HepG2 (cell line): ENCODE measurements at regions not wholly inside any gene's neighbourhood (a gene's known extent, or its start where the extent isn't known, plus 50 kb on each side); places are given as distances from the start of the nearest gene placed in this dataset.

ENCODE experiments used
- CBX5 ChIP-seq: sonication (generic); formaldehyde crosslinking; IDR thresholded peaks from 2 replicates; pipeline ENCODE4 v1.4.0; 2020; ENCODE audit warnings: missing genetic modification reagents, borderline replicate concordance
- GTF3A ChIP-seq: sonication (generic); formaldehyde crosslinking; conservative IDR thresholded peaks from 2 replicates; pipeline ENCODE4 v1.4.0; 2020; ENCODE audit warnings: mild to moderate bottlenecking, missing genetic modification reagents
- HBP1 ChIP-seq: IDR thresholded peaks from 2 replicates; pipeline ENCODE4 v1.6.1; 2016; ENCODE audit warnings: low read depth, control low read depth
- HDAC6 ChIP-seq: fragments of 200-600 bp; sonication (generic); IDR thresholded peaks from 2 replicates; pipeline ENCODE4 v1.7.0; 2017; ENCODE audit warnings: mild to moderate bottlenecking, antibody characterized with exemption, low read length, low read depth
- JUND ChIP-seq: sonication (generic); formaldehyde crosslinking; IDR thresholded peaks from 2 replicates; pipeline ENCODE4 v1.8.0; 2022; ENCODE audit warnings: mild to moderate bottlenecking, missing genetic modification reagents
- KLF6 ChIP-seq: IDR thresholded peaks from 2 replicates; pipeline ENCODE4 v1.8.0; 2016; ENCODE audit warnings: missing biosample characterization, missing genetic modification reagents
- KLF9 ChIP-seq: IDR thresholded peaks from 2 replicates; pipeline ENCODE4 v1.6.1; 2016; ENCODE audit warnings: low read depth
- MED1 ChIP-seq: sonication (generic); formaldehyde crosslinking; IDR thresholded peaks from 2 replicates; pipeline ENCODE4 v1.4.0; 2020; ENCODE audit warnings: missing genetic modification reagents
- PLRG1 ChIP-seq: fragments of 450-650 bp; conservative IDR thresholded peaks from 2 replicates; pipeline ENCODE4 v1.6.1; 2016
- PRDM4 ChIP-seq: sonication (generic); formaldehyde crosslinking; IDR thresholded peaks from 2 replicates; pipeline ENCODE4 v1.9.0; 2021; ENCODE audit warnings: missing genetic modification reagents, borderline replicate concordance
- SP1 ChIP-seq, 2 experiments: fragments of 450-650 bp in 1 of 2; sonication (generic) in 1 of 2; formaldehyde crosslinking in 1 of 2; IDR thresholded peaks; 2 replicates each; pipeline versions ENCODE4 v1.4.0 to v1.6.1; 2016 to 2020; ENCODE audit warnings: missing genetic modification reagents in 1 of 2
- SYNCRIP ChIP-seq: fragments of 200-400 bp; formaldehyde crosslinking; IDR thresholded peaks from 2 replicates; pipeline ENCODE4 v1.6.1; 2018; ENCODE audit warnings: mild to moderate bottlenecking, low read depth, low read length; ENCODE audit not compliant: insufficient read depth
- TMF1 ChIP-seq: sonication (generic); formaldehyde crosslinking; IDR thresholded peaks from 2 replicates; pipeline ENCODE4 v1.8.1; 2022; ENCODE audit warnings: low read depth, missing genetic modification reagents
- TOPORS ChIP-seq: sonication (generic); formaldehyde crosslinking; IDR thresholded peaks from 2 replicates; pipeline ENCODE4 v1.8.0; 2023; ENCODE audit warnings: mild to moderate bottlenecking, missing genetic modification reagents
- U2AF2 ChIP-seq: fragments of 200-400 bp; formaldehyde crosslinking; IDR thresholded peaks from 2 replicates; pipeline ENCODE4 v1.6.1; 2017; ENCODE audit warnings: low read depth, mild to moderate bottlenecking, low read length
- ZFP37 ChIP-seq: sonication (generic); formaldehyde crosslinking; IDR thresholded peaks from 2 replicates; pipeline ENCODE4 v1.4.0; 2020; ENCODE audit warnings: missing genetic modification reagents, borderline replicate concordance
- ZNF7 ChIP-seq: IDR thresholded peaks from 2 replicates; pipeline ENCODE4 v1.6.1; 2016; ENCODE audit warnings: missing biosample characterization, missing genetic modification reagents
- ZNF749 ChIP-seq: sonication (generic); formaldehyde crosslinking; IDR thresholded peaks from 2 replicates; pipeline ENCODE4 v1.8.0; 2022; ENCODE audit warnings: mild to moderate bottlenecking, missing genetic modification reagents, moderate library complexity, borderline replicate concordance
- ZSCAN20 ChIP-seq: sonication (generic); formaldehyde crosslinking; IDR thresholded peaks from 2 replicates; pipeline ENCODE4 v1.4.0; 2020; ENCODE audit warnings: missing genetic modification reagents, mild to moderate bottlenecking, borderline replicate concordance
- TF ChIP-seq, protein P1 (sequence below): sonication (generic); formaldehyde crosslinking; IDR thresholded peaks from 2 replicates; pipeline ENCODE4 v1.9.0; 2021; ENCODE audit warnings: missing genetic modification reagents, mild to moderate bottlenecking, borderline replicate concordance
- TF ChIP-seq, protein P2 (sequence below): sonication (generic); formaldehyde crosslinking; IDR thresholded peaks from 2 replicates; pipeline ENCODE4 v1.5.1; 2020; ENCODE audit warnings: mild to moderate bottlenecking, missing genetic modification reagents, moderate library complexity

DNA sequence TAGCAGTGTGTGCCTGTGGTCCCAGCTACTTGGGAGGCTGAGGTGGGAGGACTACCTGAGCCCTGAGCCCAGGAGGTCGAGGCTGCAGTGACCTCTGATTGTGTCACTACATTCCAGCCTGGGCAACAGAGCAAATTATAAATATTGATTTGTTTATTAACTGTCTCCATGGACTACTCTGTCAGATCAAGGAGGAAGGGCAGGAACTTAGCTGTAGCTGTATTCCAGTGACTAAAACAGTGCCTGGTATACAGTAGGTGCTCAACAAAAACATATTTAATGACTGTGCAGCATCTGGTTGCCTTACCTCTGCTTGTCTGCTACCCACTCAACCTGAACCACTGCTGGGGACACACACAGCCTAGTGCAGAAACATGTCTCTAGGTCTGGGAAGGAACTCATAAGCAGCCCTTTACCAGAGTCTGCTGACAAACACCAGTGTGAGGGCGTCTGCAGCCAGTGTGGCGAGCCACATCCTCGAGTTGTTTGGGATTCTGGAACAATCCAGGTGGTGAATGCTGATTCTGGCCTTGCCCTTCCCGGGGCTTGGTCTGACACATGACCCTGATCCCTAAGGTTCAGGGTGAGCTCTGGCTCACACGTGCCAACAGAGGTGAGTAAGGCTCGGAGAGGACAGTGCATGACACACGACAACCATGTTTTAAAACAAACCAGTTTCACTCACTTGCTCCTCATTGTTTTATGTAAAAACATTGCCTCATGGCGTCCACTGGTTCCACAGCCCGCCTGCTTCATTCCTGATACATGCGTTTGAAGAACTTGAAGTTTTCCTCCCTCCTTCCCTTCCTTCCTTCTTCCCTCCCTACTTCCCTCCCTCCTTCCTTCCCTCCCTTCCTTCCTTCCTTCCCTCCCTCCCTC is 117.9 kb upstream of the ZNF217 start (continued):
- TF ChIP-seq PRDM4 (CRISPR knock-in tag) (no peak), ZNF7 (CRISPR knock-in tag) (no peak), GTF3A (CRISPR knock-in tag) (no peak), ZFP37 (CRISPR knock-in tag) (0 out of 2 replicates have a peak, but pooled peaks have one; percentile 17), PLRG1 (no peak), HDAC6 (no peak), MED1 (CRISPR knock-in tag) (peak; percentile 59), TMF1 (CRISPR knock-in tag) (no peak), HBP1 (CRISPR knock-in tag) (no peak), SP1 (IDR thresholded peaks at IDR 0.05) (no peak), SP1 (CRISPR knock-in tag; IDR thresholded peaks at IDR 0.05) (no peak; the same call in 1 of the 2 replicates), KLF6 (CRISPR knock-in tag) (0 out of 2 replicates have a peak, but pooled peaks have one; percentile 21), TOPORS (CRISPR knock-in tag) (no peak), SYNCRIP (no peak), ZNF749 (CRISPR knock-in tag) (0 out of 2 replicates have a peak, but pooled peaks have one; percentile 48), CBX5 (CRISPR knock-in tag) (peak; percentile 12; the same call in 1 of the 2 replicates), U2AF2 (no peak), ZSCAN20 (CRISPR knock-in tag) (no peak), KLF9 (CRISPR knock-in tag) (no peak), JUND (peak; percentile 34; the same call in 1 of the 2 replicates)
- TF ChIP-seq, protein P1, sequence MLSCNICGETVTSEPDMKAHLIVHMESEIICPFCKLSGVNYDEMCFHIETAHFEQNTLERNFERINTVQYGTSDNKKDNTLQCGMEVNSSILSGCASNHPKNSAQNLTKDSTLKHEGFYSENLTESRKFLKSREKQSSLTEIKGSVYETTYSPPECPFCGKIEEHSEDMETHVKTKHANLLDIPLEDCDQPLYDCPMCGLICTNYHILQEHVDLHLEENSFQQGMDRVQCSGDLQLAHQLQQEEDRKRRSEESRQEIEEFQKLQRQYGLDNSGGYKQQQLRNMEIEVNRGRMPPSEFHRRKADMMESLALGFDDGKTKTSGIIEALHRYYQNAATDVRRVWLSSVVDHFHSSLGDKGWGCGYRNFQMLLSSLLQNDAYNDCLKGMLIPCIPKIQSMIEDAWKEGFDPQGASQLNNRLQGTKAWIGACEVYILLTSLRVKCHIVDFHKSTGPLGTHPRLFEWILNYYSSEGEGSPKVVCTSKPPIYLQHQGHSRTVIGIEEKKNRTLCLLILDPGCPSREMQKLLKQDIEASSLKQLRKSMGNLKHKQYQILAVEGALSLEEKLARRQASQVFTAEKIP (CRISPR knock-in tag), result no peak
- TF ChIP-seq, protein P2, sequence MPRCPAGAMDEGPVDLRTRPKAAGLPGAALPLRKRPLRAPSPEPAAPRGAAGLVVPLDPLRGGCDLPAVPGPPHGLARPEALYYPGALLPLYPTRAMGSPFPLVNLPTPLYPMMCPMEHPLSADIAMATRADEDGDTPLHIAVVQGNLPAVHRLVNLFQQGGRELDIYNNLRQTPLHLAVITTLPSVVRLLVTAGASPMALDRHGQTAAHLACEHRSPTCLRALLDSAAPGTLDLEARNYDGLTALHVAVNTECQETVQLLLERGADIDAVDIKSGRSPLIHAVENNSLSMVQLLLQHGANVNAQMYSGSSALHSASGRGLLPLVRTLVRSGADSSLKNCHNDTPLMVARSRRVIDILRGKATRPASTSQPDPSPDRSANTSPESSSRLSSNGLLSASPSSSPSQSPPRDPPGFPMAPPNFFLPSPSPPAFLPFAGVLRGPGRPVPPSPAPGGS (CRISPR knock-in tag), result peak; percentile 90
